Small intestine (tissue), 7 donors: ENCODE measurements at regions not wholly inside any gene's neighbourhood (a gene's known extent, or its start where the extent isn't known, plus 50 kb on each side); places are given as distances from the start of the nearest gene placed in this dataset.

Experiments used
- DNase-seq, 2 donors: peaks; one replicate each; pipeline versions ENCODE4 v3.0.0 to v3.0.0-alpha.2; 2013
- FAIRE-seq: peaks from 2 replicates; lab custom pipeline; 2012; peaks lifted over from hg19 to GRCh38; lab: Jason Lieb, UNC
- H3K27ac ChIP-seq, 3 donors: one replicate each; pipeline ENCODE4 v1.5.1; 2013; ENCODE audit warnings: low read length in 2 of 3, mild to moderate bottlenecking in 2 of 3, control low read depth in 1 of 3, inconsistent platforms in 1 of 3, low read depth in 1 of 3, moderate library complexity in 1 of 3
- H3K27me3 ChIP-seq, 3 donors: one replicate each; pipeline ENCODE4 v1.6.1; 2013; ENCODE audit warnings: low read length in 3 of 3, inconsistent platforms in 1 of 3; ENCODE audit not compliant: control insufficient read depth in 3 of 3, insufficient read depth in 3 of 3
- H3K36me3 ChIP-seq, 3 donors: one replicate each; pipeline ENCODE4 v1.6.1; 2013; ENCODE audit warnings: low read length in 3 of 3, inconsistent platforms in 1 of 3, low read depth in 1 of 3, mild to moderate bottlenecking in 1 of 3, moderate library complexity in 1 of 3; ENCODE audit not compliant: control insufficient read depth in 3 of 3, insufficient read depth in 2 of 3
- H3K4me1 ChIP-seq, 3 donors: one replicate each; pipeline ENCODE4 v1.6.1; 2013; ENCODE audit warnings: low read length in 2 of 3, inconsistent platforms in 1 of 3, low read depth in 1 of 3, mild to moderate bottlenecking in 1 of 3, moderate library complexity in 1 of 3; ENCODE audit not compliant: control insufficient read depth in 3 of 3, insufficient read depth in 2 of 3
- H3K4me3 ChIP-seq, 3 donors: one replicate each; pipeline ENCODE4 v1.5.1; 2013; ENCODE audit warnings: low read length in 3 of 3, control low read depth in 1 of 3, inconsistent platforms in 1 of 3, low read depth in 1 of 3, mild to moderate bottlenecking in 1 of 3, moderate library complexity in 1 of 3
- H3K9me3 ChIP-seq, 2 donors: one replicate each; pipeline ENCODE4 v1.6.1; 2013; ENCODE audit warnings: low read depth in 1 of 2, low read length in 1 of 2; ENCODE audit not compliant: control insufficient read depth in 2 of 2, insufficient read depth in 1 of 2
- WGBS, 3 donors: extraction: QIAGEN DNeasy Blood & Tissue Kit; methylation state at CpG; one replicate each; pipeline ENCODE4 v1.1.7; 2013; 5-methylcytosine and 5-hydroxymethylcytosine counted together
- donor health status: healthy with polysubstance abuse.
- donor health status: control.
- donor health status: control.
- donor health status: Bipolar disorder and iron deficiency.
- donor health status: healthy.

- 85 to 92% (median 89%) methylated on average over 23 to 24 of the region's 24 CpGs for WGBS, 3 donors
These were observed 902.6 kb downstream of the PDHA2 start for GRCh38 chr4:96742332-96743014.

GRCh38 chr4:96744676-96745075 is 904.8 kb downstream of the PDHA2 start:
- no peak for FAIRE-seq
- H3K36me3 ChIP-seq: no peaks in the 10 kb centered on the region

More at GRCh38 chr4:96742332-96743014, 902.6 kb downstream of the PDHA2 start:
- Histone ChIP-seq H3K9me3 (peaks cover 2 to 7% of the 10 kb centered on the region in 2 donors), H3K4me1 (no peaks in the 10 kb centered on the region), H3K36me3 (no peaks in the 10 kb centered on the region), H3K27me3 (no peaks in the 10 kb centered on the region), H3K4me3 (no peak overlapping the region), H3K27ac (no peak overlapping the region)
- no peak for FAIRE-seq
- DNase-seq: no peak

GRCh38 chr4:96753216-96753615 is 913.3 kb downstream of the PDHA2 start:
- no peaks in the 10 kb centered on the region for H3K9me3 ChIP-seq
- FAIRE-seq (no peak), DNase-seq (no peak)
- H3K4me1 ChIP-seq: no peaks in the 10 kb centered on the region
- WGBS, 3 donors: 19 to 60% (median 46%) methylated on average over 1 of the region's 1 CpG
- H3K4me3 ChIP-seq: no peak overlapping the region
- H3K27me3 ChIP-seq: no peaks in the 10 kb centered on the region
- H3K27ac ChIP-seq: no peak overlapping the region
- no peaks in the 10 kb centered on the region for H3K36me3 ChIP-seq

More at GRCh38 chr4:96744676-96745075, 904.8 kb downstream of the PDHA2 start:
- H3K4me3 ChIP-seq: no peak overlapping the region
- peaks cover 2 to 7% of the 10 kb centered on the region in 2 donors for H3K9me3 ChIP-seq
- H3K27me3 ChIP-seq: no peaks in the 10 kb centered on the region
- no peak overlapping the region for H3K27ac ChIP-seq
- H3K4me1 ChIP-seq: no peaks in the 10 kb centered on the region
- DNase-seq: no peak

GRCh38 chr4:96755569-96756484 is 915.9 kb downstream of the PDHA2 start:
- Histone ChIP-seq H3K4me3 (no peak overlapping the region), H3K27ac (no peak overlapping the region), H3K27me3 (no peaks in the 10 kb centered on the region), H3K36me3 (no peaks in the 10 kb centered on the region), H3K4me1 (no peaks in the 10 kb centered on the region), H3K9me3 (no peaks in the 10 kb centered on the region)
- DNase-seq (no peak), FAIRE-seq (no peak)
- WGBS, 3 donors: 35 to 49% (median 35%) methylated on average over 3 of the region's 3 CpGs

- Histone ChIP-seq H3K36me3 (no peaks in the 10 kb centered on the region), H3K4me1 (no peaks in the 10 kb centered on the region), H3K4me3 (no peak overlapping the region), H3K9me3 (no peaks in the 10 kb centered on the region), H3K27ac (no peak overlapping the region), H3K27me3 (no peaks in the 10 kb centered on the region)
- DNase-seq (no peak), FAIRE-seq (no peak)
- WGBS, 3 donors: 59 to 84% (median 69%) methylated on average over 1 of the region's 1 CpG
These were observed 916.7 kb downstream of the PDHA2 start for GRCh38 chr4:96756584-96756983.

- Histone ChIP-seq H3K4me1 (no peaks in the 10 kb centered on the region), H3K27me3 (no peaks in the 10 kb centered on the region), H3K4me3 (no peak overlapping the region), H3K36me3 (no peaks in the 10 kb centered on the region), H3K27ac (no peak overlapping the region), H3K9me3 (peaks cover 0 to 3% of the 10 kb centered on the region in 2 donors)
- DNase-seq (no peak), FAIRE-seq (no peak)
- 75 to 90% (median 81%) methylated on average over 3 of the region's 3 CpGs for WGBS, 3 donors
These were observed 923.7 kb downstream of the PDHA2 start for GRCh38 chr4:96763546-96763945.

GRCh38 chr4:96766359-96766758 is 926.5 kb downstream of the PDHA2 start:
- no peaks in the 10 kb centered on the region for H3K27me3 ChIP-seq
- H3K27ac ChIP-seq: no peak overlapping the region
- 81 to 91% (median 84%) methylated on average over 5 of the region's 5 CpGs for WGBS, 3 donors
- no peak overlapping the region for H3K4me3 ChIP-seq
- FAIRE-seq: no peak
- no peaks in the 10 kb centered on the region for H3K36me3 ChIP-seq
- DNase-seq: no peak
- no peaks in the 10 kb centered on the region for H3K4me1 ChIP-seq
- peaks cover 0 to 3% of the 10 kb centered on the region in 2 donors for H3K9me3 ChIP-seq

- Histone ChIP-seq H3K27ac (no peak overlapping the region), H3K9me3 (peaks cover 0 to 3% of the 10 kb centered on the region in 2 donors), H3K27me3 (no peaks in the 10 kb centered on the region), H3K4me3 (no peak overlapping the region), H3K4me1 (no peaks in the 10 kb centered on the region), H3K36me3 (no peaks in the 10 kb centered on the region)
- WGBS, 3 donors: 83 to 90% (median 88%) methylated on average over 5 of the region's 5 CpGs
- FAIRE-seq (no peak), DNase-seq (no peak)
These were observed 928.1 kb downstream of the PDHA2 start for GRCh38 chr4:96767815-96768480.
